Testis (tissue), 2 donors: ENCODE measurements at regions not wholly inside any gene's neighbourhood (a gene's known extent, or its start where the extent isn't known, plus 50 kb on each side); places are given as distances from the start of the nearest gene placed in this dataset.

Source experiments
- DNase-seq: peaks from one replicate; pipeline ENCODE4 v3.0.0-alpha.2; 2019
- H3K27ac ChIP-seq, 2 donors: fragments of 200-600 bp; sonication (generic); one replicate each; pipeline ENCODE4 v1.5.1; 2019
- H3K27me3 ChIP-seq: fragments of 200-600 bp; sonication (generic); one replicate; pipeline ENCODE4 v1.5.1; 2019
- H3K36me3 ChIP-seq: fragments of 200-600 bp; sonication (generic); one replicate; pipeline ENCODE4 v1.5.1; 2017; ENCODE audit warnings: low read depth; ENCODE audit errors: missing control alignments
- H3K4me1 ChIP-seq: fragments of 200-600 bp; sonication (generic); one replicate; pipeline ENCODE4 v1.5.1; 2019
- H3K4me3 ChIP-seq, 2 donors: fragments of 200-600 bp; sonication (generic); one replicate each; pipeline ENCODE4 v1.5.1; 2017 to 2019
- H3K9me3 ChIP-seq: fragments of 200-600 bp; sonication (generic); one replicate; pipeline ENCODE4 v1.5.1; 2017
- POLR2A ChIP-seq: fragments of 450-650 bp; IDR thresholded peaks from one replicate; pipeline ENCODE4 v1.6.1; 2017; ENCODE audit warnings: antibody characterized with exemption, mild to moderate bottlenecking, moderate library complexity
- WGBS, 2 donors: methylation state at CpG; one replicate each; pipeline ENCODE4 v1.1.5; 2018; 5-methylcytosine and 5-hydroxymethylcytosine counted together
- intact Hi-C: fragments of 100-400 bp; cut with DNase I; formaldehyde crosslinking; loops from one replicate; pipeline ENCODE4 v1.15.1; 2023; ENCODE audit warnings: low total_unique reads
- TF ChIP-seq, protein P1 (sequence below), 3 experiments: fragments of 450-650 bp in 2 of 3; fragments of 200-600 bp in 1 of 3; sonication (generic) in 1 of 3; IDR thresholded peaks; one replicate each; pipeline ENCODE4 v1.5.1; 2016 to 2019; ENCODE audit warnings: antibody characterized with exemption in 3 of 3, mild to moderate bottlenecking in 2 of 3, moderate library complexity in 1 of 3

- intact Hi-C loops, result no loop called here
- 68 to 71% methylated on average over 1 of the region's 1 CpG for WGBS, 2 donors
These were observed 106.7 kb upstream of the PTPN3 start for GRCh38 chr9:109604781-109605180.

GRCh38 chr9:109609060-109609459 lies 111.0 kb upstream of the PTPN3 start:
- Histone ChIP-seq H3K27me3 (no peaks in the 10 kb centered on the region), H3K4me3 (no peak overlapping the region), H3K27ac (no peak overlapping the region), H3K36me3 (no peaks in the 10 kb centered on the region), H3K4me1 (no peaks in the 10 kb centered on the region), H3K9me3 (no peaks in the 10 kb centered on the region)
- WGBS, 2 donors, result 90 to 96% methylated on average over 1 of the region's 1 CpG
- intact Hi-C loops, result no loop called here
- TF ChIP-seq POLR2A, result no peak
- TF ChIP-seq, protein P1, sequence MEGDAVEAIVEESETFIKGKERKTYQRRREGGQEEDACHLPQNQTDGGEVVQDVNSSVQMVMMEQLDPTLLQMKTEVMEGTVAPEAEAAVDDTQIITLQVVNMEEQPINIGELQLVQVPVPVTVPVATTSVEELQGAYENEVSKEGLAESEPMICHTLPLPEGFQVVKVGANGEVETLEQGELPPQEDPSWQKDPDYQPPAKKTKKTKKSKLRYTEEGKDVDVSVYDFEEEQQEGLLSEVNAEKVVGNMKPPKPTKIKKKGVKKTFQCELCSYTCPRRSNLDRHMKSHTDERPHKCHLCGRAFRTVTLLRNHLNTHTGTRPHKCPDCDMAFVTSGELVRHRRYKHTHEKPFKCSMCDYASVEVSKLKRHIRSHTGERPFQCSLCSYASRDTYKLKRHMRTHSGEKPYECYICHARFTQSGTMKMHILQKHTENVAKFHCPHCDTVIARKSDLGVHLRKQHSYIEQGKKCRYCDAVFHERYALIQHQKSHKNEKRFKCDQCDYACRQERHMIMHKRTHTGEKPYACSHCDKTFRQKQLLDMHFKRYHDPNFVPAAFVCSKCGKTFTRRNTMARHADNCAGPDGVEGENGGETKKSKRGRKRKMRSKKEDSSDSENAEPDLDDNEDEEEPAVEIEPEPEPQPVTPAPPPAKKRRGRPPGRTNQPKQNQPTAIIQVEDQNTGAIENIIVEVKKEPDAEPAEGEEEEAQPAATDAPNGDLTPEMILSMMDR (IDR thresholded peaks at IDR 0.05), result no peak
- no peak for DNase-seq

More at GRCh38 chr9:109604781-109605180, 106.7 kb upstream of the PTPN3 start:
- Histone ChIP-seq H3K27me3 (no peaks in the 10 kb centered on the region), H3K9me3 (no peaks in the 10 kb centered on the region), H3K4me3 (no peak overlapping the region), H3K36me3 (no peaks in the 10 kb centered on the region), H3K27ac (no peak overlapping the region), H3K4me1 (no peaks in the 10 kb centered on the region)
- DNase-seq, result no peak
- TF ChIP-seq, protein P1 (IDR thresholded peaks at IDR 0.05), result no peak
- no peak for TF ChIP-seq POLR2A

DNA sequence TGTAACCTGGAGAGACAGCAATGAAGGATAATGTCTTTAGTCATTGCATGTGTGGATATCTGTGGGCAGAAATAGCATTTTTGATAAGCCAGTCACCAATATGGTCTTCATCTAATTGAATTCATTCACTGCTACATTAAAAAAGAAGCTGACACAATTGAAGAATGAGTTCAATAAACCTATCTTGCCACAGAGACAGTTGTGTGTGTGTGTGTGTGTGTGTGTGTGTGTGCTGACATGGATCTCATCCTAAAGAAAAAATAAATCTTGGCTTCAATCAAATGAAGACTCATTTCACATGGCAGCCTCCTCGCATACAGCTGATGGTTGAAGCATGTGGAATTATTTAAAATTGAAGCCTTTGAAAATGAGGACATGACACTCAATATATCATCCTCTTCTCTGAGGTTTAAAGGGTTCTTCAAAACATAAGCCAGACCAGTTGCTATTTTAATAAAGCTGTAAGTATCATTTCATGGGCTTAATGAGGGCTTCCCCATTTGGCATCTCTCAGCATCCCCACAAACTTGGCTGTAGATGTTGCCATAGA lies 118.5 kb upstream of the PTPN3 start:
- no peak overlapping the region for H3K27ac ChIP-seq
- no peaks in the 10 kb centered on the region for H3K9me3 ChIP-seq
- TF ChIP-seq, protein P1 (IDR thresholded peaks at IDR 0.05), result no peak
- no peak for TF ChIP-seq POLR2A
- DNase-seq, result no peak
- no peaks in the 10 kb centered on the region for H3K4me1 ChIP-seq
- H3K27me3 ChIP-seq, result no peaks in the 10 kb centered on the region
- WGBS, 2 donors, result 82 to 94% methylated on average over 1 of the region's 1 CpG
- no peaks in the 10 kb centered on the region for H3K36me3 ChIP-seq
- H3K4me3 ChIP-seq, result no peak overlapping the region
- intact Hi-C loops, result no loop called here

DNA sequence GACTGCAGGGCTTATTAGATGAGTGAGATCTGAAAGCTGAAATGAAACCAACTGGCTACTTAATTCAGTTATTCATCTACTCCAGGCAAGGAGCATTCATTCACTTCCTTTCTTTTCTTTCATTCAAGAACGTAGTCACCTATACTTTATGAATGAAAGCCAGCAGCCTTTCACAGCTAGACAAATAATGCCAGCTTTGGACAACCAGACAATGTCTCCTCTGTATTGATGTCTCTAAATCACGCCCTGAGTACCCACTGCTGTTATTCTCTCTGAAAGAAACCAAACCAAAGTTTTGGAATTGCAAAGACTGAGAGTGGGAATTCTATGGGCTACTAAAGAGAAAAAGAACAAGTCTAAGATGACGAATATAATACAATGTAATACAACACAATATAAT lies 121.2 kb upstream of the PTPN3 start:
- Histone ChIP-seq H3K4me3 (no peak overlapping the region), H3K4me1 (no peaks in the 10 kb centered on the region), H3K36me3 (no peaks in the 10 kb centered on the region), H3K27me3 (no peaks in the 10 kb centered on the region), H3K27ac (no peak overlapping the region), H3K9me3 (no peaks in the 10 kb centered on the region)
- intact Hi-C loops, result no loop called here
- TF ChIP-seq POLR2A, result no peak
- TF ChIP-seq, protein P1 (IDR thresholded peaks at IDR 0.05), result no peak
- WGBS, 2 donors, result 69% methylated on average over 3 of the region's 3 CpGs
- DNase-seq, result no peak

DNA sequence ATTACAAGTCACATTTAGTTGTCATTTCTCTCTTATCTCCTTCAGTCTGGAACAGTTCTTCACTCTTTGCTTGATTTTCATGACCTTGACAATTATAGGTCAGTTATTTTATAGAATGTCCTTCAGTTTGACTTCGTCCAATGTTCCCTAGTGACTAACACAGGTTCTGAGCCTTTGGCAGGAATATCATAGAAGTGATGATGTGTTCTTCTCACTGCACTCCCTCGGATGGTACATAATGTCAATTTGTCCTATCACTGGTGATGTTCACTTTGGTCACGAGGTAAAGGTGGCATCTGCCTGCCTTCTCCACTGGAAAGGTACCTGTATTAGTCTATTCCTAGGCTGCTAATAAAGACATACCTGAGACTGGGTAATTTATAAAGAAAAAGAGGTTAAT lies 126.0 kb upstream of the PTPN3 start:
- Histone ChIP-seq H3K27ac (no peak overlapping the region), H3K36me3 (no peaks in the 10 kb centered on the region), H3K9me3 (no peaks in the 10 kb centered on the region), H3K4me3 (no peak overlapping the region), H3K27me3 (no peaks in the 10 kb centered on the region), H3K4me1 (no peaks in the 10 kb centered on the region)
- WGBS, 2 donors, result 67 to 76% methylated on average over 3 of the region's 3 CpGs
- TF ChIP-seq, protein P1 (IDR thresholded peaks at IDR 0.05), result no peak
- TF ChIP-seq POLR2A, result no peak
- no peak for DNase-seq
- intact Hi-C loops, result no loop called here
